IPS-18c (cell line): ENCODE measurements at regions not wholly inside any gene's neighbourhood (a gene's known extent, or its start where the extent isn't known, plus 50 kb on each side); places are given as distances from the start of the nearest gene placed in this dataset.
"Not testable (repeated sequence)": the region's sequence is repeated elsewhere in the genome, so short reads cannot be mapped to it uniquely, and the experiment has no call there.

ENCODE experiments used
- H3K4me3 ChIP-seq: 2 replicates; pipeline ENCODE4 v1.7.0; 2013; ENCODE audit warnings: low read depth, mild to moderate bottlenecking, low read length, moderate library complexity; ENCODE audit not compliant: insufficient read depth
- H3K9me3 ChIP-seq: one replicate; pipeline ENCODE4 v1.6.1; 2013; ENCODE audit warnings: mild to moderate bottlenecking, low read length, moderate library complexity; ENCODE audit not compliant: control insufficient read depth, insufficient read depth

- H3K9me3 ChIP-seq, result no peaks in the 10 kb centered on the region
- no peak overlapping the region for H3K4me3 ChIP-seq
Measured at GRCh38 chr16:5758281-5758680, 660.7 kb upstream of the EEF2KMT start.

GRCh38 chr16:5756969-5757368, 659.4 kb upstream of the EEF2KMT start:
- H3K4me3 ChIP-seq, result no peak overlapping the region

GRCh38 chr16:5753381-5753780, 655.8 kb upstream of the EEF2KMT start:
- no peak overlapping the region; the same call in 1 of the 2 replicates for H3K4me3 ChIP-seq
- H3K9me3 ChIP-seq, result no peaks in the 10 kb centered on the region

More at GRCh38 chr16:5756969-5757368, 659.4 kb upstream of the EEF2KMT start:
- H3K9me3 ChIP-seq, result no peaks in the 10 kb centered on the region

GRCh38 chr16:5751216-5751615, 653.6 kb upstream of the EEF2KMT start:
- Histone ChIP-seq H3K9me3 (no peaks in the 10 kb centered on the region), H3K4me3 (no peak overlapping the region; the same call in 1 of the 2 replicates)

GRCh38 chr16:5750439-5750838, 652.8 kb upstream of the EEF2KMT start:
- H3K4me3 ChIP-seq, H3K9me3 ChIP-seq: not testable (repeated sequence)

- no peak overlapping the region for H3K4me3 ChIP-seq
- H3K9me3 ChIP-seq, result no peaks in the 10 kb centered on the region
Measured at GRCh38 chr16:5738586-5738985, 641.0 kb upstream of the EEF2KMT start.

GRCh38 chr16:5736209-5736930, 638.8 kb upstream of the EEF2KMT start:
- H3K9me3 ChIP-seq, result no peaks in the 10 kb centered on the region

GRCh38 chr16:5735444-5735843, 637.8 kb upstream of the EEF2KMT start:
- Histone ChIP-seq H3K9me3 (no peaks in the 10 kb centered on the region), H3K4me3 (no peak overlapping the region)

More at GRCh38 chr16:5736209-5736930, 638.8 kb upstream of the EEF2KMT start:
- no peak overlapping the region for H3K4me3 ChIP-seq

GRCh38 chr16:5730783-5731182, 633.2 kb upstream of the EEF2KMT start:
- Histone ChIP-seq H3K4me3 (no peak overlapping the region), H3K9me3 (no peaks in the 10 kb centered on the region)

- H3K4me3 ChIP-seq, result no peak overlapping the region
- H3K9me3 ChIP-seq, result no peaks in the 10 kb centered on the region
Measured at GRCh38 chr16:5722116-5722619, 624.6 kb upstream of the EEF2KMT start.

GRCh38 chr16:5715155-5715554, 617.6 kb upstream of the EEF2KMT start:
- Histone ChIP-seq H3K9me3 (peaks cover 2% of the 10 kb centered on the region), H3K4me3 (no peak overlapping the region)

GRCh38 chr16:5709889-5710288, 612.3 kb upstream of the EEF2KMT start:
- Histone ChIP-seq H3K4me3 (no peak overlapping the region), H3K9me3 (peaks cover 2% of the 10 kb centered on the region)

GRCh38 chr16:5706211-5706610, 608.6 kb upstream of the EEF2KMT start:
- Histone ChIP-seq H3K4me3 (no peak overlapping the region), H3K9me3 (peaks cover 2% of the 10 kb centered on the region)

GRCh38 chr16:5704271-5704670, 606.7 kb upstream of the EEF2KMT start:
- Histone ChIP-seq H3K9me3 (peaks cover 2% of the 10 kb centered on the region), H3K4me3 (no peak overlapping the region)

- H3K4me3 ChIP-seq, result no peak overlapping the region
Measured at GRCh38 chr16:5693426-5693825, 595.8 kb upstream of the EEF2KMT start.

GRCh38 chr16:5681966-5682365, 584.4 kb upstream of the EEF2KMT start:
- Histone ChIP-seq H3K9me3 (no peaks in the 10 kb centered on the region), H3K4me3 (no peak overlapping the region)

More at GRCh38 chr16:5693426-5693825, 595.8 kb upstream of the EEF2KMT start:
- no peaks in the 10 kb centered on the region for H3K9me3 ChIP-seq

- no peaks in the 10 kb centered on the region for H3K9me3 ChIP-seq
- no peak overlapping the region for H3K4me3 ChIP-seq
Measured at GRCh38 chr16:5678371-5678770, 580.8 kb upstream of the EEF2KMT start.

- Histone ChIP-seq H3K4me3 (no peak overlapping the region), H3K9me3 (no peaks in the 10 kb centered on the region)
Measured at GRCh38 chr16:5671421-5671820, 573.8 kb upstream of the EEF2KMT start.

GRCh38 chr16:5670198-5670597, 572.6 kb upstream of the EEF2KMT start:
- Histone ChIP-seq H3K9me3 (no peaks in the 10 kb centered on the region), H3K4me3 (no peak overlapping the region)
